ENCODE measurements at regions not wholly inside any gene's neighbourhood (a gene's known extent, or its start where the extent isn't known, plus 50 kb on each side); places are given as distances from the start of the nearest gene placed in this dataset.
A peak's percentile ranks its signal among the peaks of the same experiment; 100 is the strongest.

DNA sequence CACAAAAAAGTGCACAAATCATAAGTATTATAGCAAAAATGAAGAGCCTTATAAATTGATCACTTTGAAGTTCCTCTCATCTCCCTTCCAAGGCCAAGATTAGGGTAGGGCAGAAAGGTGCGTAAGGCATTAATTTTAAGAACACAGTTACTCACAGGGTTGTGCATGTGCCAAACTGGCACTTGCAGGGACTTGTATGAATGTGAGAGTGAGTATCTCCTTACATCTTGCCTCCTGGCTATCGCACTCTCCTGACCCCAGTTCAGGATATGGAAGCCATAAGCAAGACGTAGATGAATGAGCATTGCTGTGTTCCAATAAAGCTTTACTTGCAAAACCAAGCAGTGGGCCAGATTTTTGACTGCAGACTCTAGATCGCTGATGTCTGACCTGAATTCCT, 510.1 kb upstream of the AADAT start:
- Histone ChIP-seq H3K27ac (ENCODE audit: control insufficient read depth, insufficient read depth, low read length) (no peak overlapping the region), H3K36me3 (ENCODE audit: control insufficient read depth in 2 of 2, extremely low read depth in 1 of 2, insufficient read depth in 2 of 2, low read length in 2 of 2) (no peaks in the 10 kb centered on the region), H4K20me1 (ENCODE audit: control insufficient read depth, extremely low read depth, insufficient read depth, low read length) (no peaks in the 10 kb centered on the region), H3K79me2 (ENCODE audit: control insufficient read depth, insufficient read depth, low read length) (no peaks in the 10 kb centered on the region), H3K4me2 (ENCODE audit: control insufficient read depth, extremely low read depth, insufficient read depth, low read depth, low read length) (no peak overlapping the region), H3K4me1 (ENCODE audit: control insufficient read depth, extremely low read depth, insufficient read depth, low read length) (no peaks in the 10 kb centered on the region), H3K9me1 (ENCODE audit: control insufficient read depth, extremely low read depth, insufficient read depth, low read length) (no peaks in the 10 kb centered on the region), H2AFZ (ENCODE audit: control insufficient read depth, low read length) (no peak overlapping the region), H3K4me3 (ENCODE audit: control insufficient read depth in 2 of 3, extremely low read depth in 1 of 3, insufficient read depth in 2 of 3, low read depth in 1 of 3, low read length in 3 of 3) (no peak overlapping the region), H3K9ac (ENCODE audit: control insufficient read depth, extremely low read depth, insufficient read depth, low read length) (no peak overlapping the region), H3K9me3 (ENCODE audit: control insufficient read depth, low read depth, low read length) (no peaks in the 10 kb centered on the region), H3K27me3 (ENCODE audit: control insufficient read depth, extremely low read depth, insufficient read depth, low read length) (no peaks in the 10 kb centered on the region)
- DNase-seq (ENCODE audit: low read depth, low spot score): no peak
- TF ChIP-seq, protein P1, sequence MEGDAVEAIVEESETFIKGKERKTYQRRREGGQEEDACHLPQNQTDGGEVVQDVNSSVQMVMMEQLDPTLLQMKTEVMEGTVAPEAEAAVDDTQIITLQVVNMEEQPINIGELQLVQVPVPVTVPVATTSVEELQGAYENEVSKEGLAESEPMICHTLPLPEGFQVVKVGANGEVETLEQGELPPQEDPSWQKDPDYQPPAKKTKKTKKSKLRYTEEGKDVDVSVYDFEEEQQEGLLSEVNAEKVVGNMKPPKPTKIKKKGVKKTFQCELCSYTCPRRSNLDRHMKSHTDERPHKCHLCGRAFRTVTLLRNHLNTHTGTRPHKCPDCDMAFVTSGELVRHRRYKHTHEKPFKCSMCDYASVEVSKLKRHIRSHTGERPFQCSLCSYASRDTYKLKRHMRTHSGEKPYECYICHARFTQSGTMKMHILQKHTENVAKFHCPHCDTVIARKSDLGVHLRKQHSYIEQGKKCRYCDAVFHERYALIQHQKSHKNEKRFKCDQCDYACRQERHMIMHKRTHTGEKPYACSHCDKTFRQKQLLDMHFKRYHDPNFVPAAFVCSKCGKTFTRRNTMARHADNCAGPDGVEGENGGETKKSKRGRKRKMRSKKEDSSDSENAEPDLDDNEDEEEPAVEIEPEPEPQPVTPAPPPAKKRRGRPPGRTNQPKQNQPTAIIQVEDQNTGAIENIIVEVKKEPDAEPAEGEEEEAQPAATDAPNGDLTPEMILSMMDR (optimal IDR thresholded peaks at IDR 0.05 in 1 of 3, IDR thresholded peaks at IDR 0.05 in 1 of 3, conservative IDR thresholded peaks at IDR 0.05 in 1 of 3; ENCODE audit: extremely low read depth in 1 of 3, insufficient read depth in 2 of 3, low read length in 3 of 3): no peak
- TF ChIP-seq EZH2 (IDR thresholded peaks at IDR 0.05; ENCODE audit: low read length): no peak
- dilution Hi-C loops (cut with MboI; ENCODE audit: extremely low pct_ligation_motif_present, low sequenced_read_pairs): no loop called here
- FAIRE-seq: peak; percentile 89

DNA sequence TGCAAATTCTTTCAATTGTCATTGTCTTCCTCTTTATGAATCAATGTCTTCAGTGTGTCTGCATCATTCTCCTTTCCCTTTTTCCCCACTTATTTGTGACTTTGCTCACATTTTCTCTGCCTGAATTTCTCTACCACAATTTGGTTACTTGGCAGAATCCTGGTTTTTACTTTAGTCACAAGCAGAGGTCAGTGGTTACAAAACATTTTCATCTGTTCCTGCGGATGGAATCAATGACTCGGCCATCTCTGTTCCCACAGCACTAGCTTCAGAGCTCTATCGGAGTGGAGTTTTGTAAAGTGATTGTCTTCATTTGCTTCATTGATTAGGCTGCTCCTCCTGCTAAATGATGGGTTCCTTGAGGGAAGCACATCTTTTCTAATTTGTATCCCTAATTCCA, 501.3 kb upstream of the AADAT start:
- FAIRE-seq (no peak), DNase-seq (ENCODE audit: low read depth, low spot score) (no peak)
- Histone ChIP-seq H3K4me2 (ENCODE audit: control insufficient read depth, extremely low read depth, insufficient read depth, low read depth, low read length) (no peak overlapping the region), H3K9me1 (ENCODE audit: control insufficient read depth, extremely low read depth, insufficient read depth, low read length) (no peaks in the 10 kb centered on the region), H3K4me3 (ENCODE audit: control insufficient read depth in 2 of 3, extremely low read depth in 1 of 3, insufficient read depth in 2 of 3, low read depth in 1 of 3, low read length in 3 of 3) (no peak overlapping the region), H3K9me3 (ENCODE audit: control insufficient read depth, low read depth, low read length) (no peaks in the 10 kb centered on the region), H3K9ac (ENCODE audit: control insufficient read depth, extremely low read depth, insufficient read depth, low read length) (no peak overlapping the region), H2AFZ (ENCODE audit: control insufficient read depth, low read length) (no peak overlapping the region), H3K27ac (ENCODE audit: control insufficient read depth, insufficient read depth, low read length) (no peak overlapping the region), H3K36me3 (ENCODE audit: control insufficient read depth in 2 of 2, extremely low read depth in 1 of 2, insufficient read depth in 2 of 2, low read length in 2 of 2) (no peaks in the 10 kb centered on the region), H3K27me3 (ENCODE audit: control insufficient read depth, extremely low read depth, insufficient read depth, low read length) (no peaks in the 10 kb centered on the region), H3K79me2 (ENCODE audit: control insufficient read depth, insufficient read depth, low read length) (no peaks in the 10 kb centered on the region), H4K20me1 (ENCODE audit: control insufficient read depth, extremely low read depth, insufficient read depth, low read length) (no peaks in the 10 kb centered on the region), H3K4me1 (ENCODE audit: control insufficient read depth, extremely low read depth, insufficient read depth, low read length) (no peaks in the 10 kb centered on the region)
- dilution Hi-C loops (cut with MboI; ENCODE audit: extremely low pct_ligation_motif_present, low sequenced_read_pairs): no loop called here
- TF ChIP-seq, protein P1 (optimal IDR thresholded peaks at IDR 0.05 in 1 of 3, IDR thresholded peaks at IDR 0.05 in 1 of 3, conservative IDR thresholded peaks at IDR 0.05 in 1 of 3; ENCODE audit: extremely low read depth in 1 of 3, insufficient read depth in 2 of 3, low read length in 3 of 3): no peak
- no peak for TF ChIP-seq EZH2 (IDR thresholded peaks at IDR 0.05; ENCODE audit: low read length)
